ENCODE measurements at regions not wholly inside any gene's neighbourhood (a gene's known extent, or its start where the extent isn't known, plus 50 kb on each side); places are given as distances from the start of the nearest gene placed in this dataset.

- Histone ChIP-seq H3K36me3 (ENCODE audit: control insufficient read depth in 2 of 2, insufficient read depth in 2 of 2, low read length in 2 of 2) (no peaks in the 10 kb centered on the region), H3K4me3 (ENCODE audit: low read length in 2 of 2) (peak overlapping the region in 1 of 2 donors; percentile 59), H3K9ac (ENCODE audit: low read length in 2 of 2) (peak overlapping the region; percentile 20 to 69), H3K4me1 (ENCODE audit: control insufficient read depth, insufficient read depth, low read length) (peaks cover 59% of the 10 kb centered on the region), H3K9me3 (ENCODE audit: control insufficient read depth in 2 of 2, low read length in 2 of 2) (no peaks in the 10 kb centered on the region), H3K27me3 (ENCODE audit: control insufficient read depth in 1 of 2, insufficient read depth in 2 of 2, low read length in 2 of 2) (no peaks in the 10 kb centered on the region), H3K27ac (ENCODE audit: low read length) (peak overlapping the region; percentile 89)
These were observed 166.2 kb downstream of the TOMM20 start for GRCh38 chr1:234962340-234962989.

- H3K9me3 ChIP-seq (ENCODE audit: control insufficient read depth in 2 of 2, low read length in 2 of 2): no peaks in the 10 kb centered on the region
- peak overlapping the region in 1 of 2 donors; percentile 59 for H3K4me3 ChIP-seq (ENCODE audit: low read length in 2 of 2)
- H3K4me1 ChIP-seq (ENCODE audit: control insufficient read depth, insufficient read depth, low read length): peaks cover 67% of the 10 kb centered on the region
- H3K27me3 ChIP-seq (ENCODE audit: control insufficient read depth in 1 of 2, insufficient read depth in 2 of 2, low read length in 2 of 2): no peaks in the 10 kb centered on the region
- H3K36me3 ChIP-seq (ENCODE audit: control insufficient read depth in 2 of 2, insufficient read depth in 2 of 2, low read length in 2 of 2): no peaks in the 10 kb centered on the region
- H3K9ac ChIP-seq (ENCODE audit: low read length in 2 of 2): peak overlapping the region; percentile 20 to 69
- peak overlapping the region; percentile 89 for H3K27ac ChIP-seq (ENCODE audit: low read length)
These were observed 166.9 kb downstream of the TOMM20 start for GRCh38 chr1:234961456-234962339.

GRCh38 chr1:234960722-234961455 lies 167.7 kb downstream of the TOMM20 start:
- H3K27ac ChIP-seq (ENCODE audit: low read length): peak overlapping the region; percentile 89
- no peak overlapping the region for H3K4me3 ChIP-seq (ENCODE audit: low read length in 2 of 2)
- no peaks in the 10 kb centered on the region for H3K9me3 ChIP-seq (ENCODE audit: control insufficient read depth in 2 of 2, low read length in 2 of 2)
- H3K27me3 ChIP-seq (ENCODE audit: control insufficient read depth in 1 of 2, insufficient read depth in 2 of 2, low read length in 2 of 2): no peaks in the 10 kb centered on the region
- H3K36me3 ChIP-seq (ENCODE audit: control insufficient read depth in 2 of 2, insufficient read depth in 2 of 2, low read length in 2 of 2): no peaks in the 10 kb centered on the region
- peaks cover 69% of the 10 kb centered on the region for H3K4me1 ChIP-seq (ENCODE audit: control insufficient read depth, insufficient read depth, low read length)
- no peak overlapping the region for H3K9ac ChIP-seq (ENCODE audit: low read length in 2 of 2)

- no peaks in the 10 kb centered on the region for H3K36me3 ChIP-seq (ENCODE audit: control insufficient read depth in 2 of 2, insufficient read depth in 2 of 2, low read length in 2 of 2)
- no peaks in the 10 kb centered on the region for H3K9me3 ChIP-seq (ENCODE audit: control insufficient read depth in 2 of 2, low read length in 2 of 2)
- H3K9ac ChIP-seq (ENCODE audit: low read length in 2 of 2): no peak overlapping the region
- H3K27me3 ChIP-seq (ENCODE audit: control insufficient read depth in 1 of 2, insufficient read depth in 2 of 2, low read length in 2 of 2): no peaks in the 10 kb centered on the region
- no peak overlapping the region for H3K4me3 ChIP-seq (ENCODE audit: low read length in 2 of 2)
- H3K27ac ChIP-seq (ENCODE audit: low read length): peak overlapping the region; percentile 86
- peaks cover 62% of the 10 kb centered on the region for H3K4me1 ChIP-seq (ENCODE audit: control insufficient read depth, insufficient read depth, low read length)
These were observed 169.7 kb downstream of the TOMM20 start for GRCh38 chr1:234958706-234959657.

- Histone ChIP-seq H3K27me3 (ENCODE audit: control insufficient read depth in 1 of 2, insufficient read depth in 2 of 2, low read length in 2 of 2) (no peaks in the 10 kb centered on the region), H3K4me1 (ENCODE audit: control insufficient read depth, insufficient read depth, low read length) (peaks cover 54% of the 10 kb centered on the region), H3K27ac (ENCODE audit: low read length) (peak overlapping the region; percentile 86), H3K9me3 (ENCODE audit: control insufficient read depth in 2 of 2, low read length in 2 of 2) (no peaks in the 10 kb centered on the region), H3K9ac (ENCODE audit: low read length in 2 of 2) (peak overlapping the region; percentile 46 to 58), H3K4me3 (ENCODE audit: low read length in 2 of 2) (peak overlapping the region in 1 of 2 donors; percentile 8), H3K36me3 (ENCODE audit: control insufficient read depth in 2 of 2, insufficient read depth in 2 of 2, low read length in 2 of 2) (no peaks in the 10 kb centered on the region)
These were observed 170.5 kb downstream of the TOMM20 start for GRCh38 chr1:234958066-234958705.

GRCh38 chr1:234957330-234958065 lies 171.1 kb downstream of the TOMM20 start:
- Histone ChIP-seq H3K4me1 (ENCODE audit: control insufficient read depth, insufficient read depth, low read length) (peaks cover 49% of the 10 kb centered on the region), H3K9me3 (ENCODE audit: control insufficient read depth in 2 of 2, low read length in 2 of 2) (no peaks in the 10 kb centered on the region), H3K9ac (ENCODE audit: low read length in 2 of 2) (peak overlapping the region; percentile 46 to 58), H3K4me3 (ENCODE audit: low read length in 2 of 2) (peak overlapping the region in 1 of 2 donors; percentile 14), H3K27ac (ENCODE audit: low read length) (peak overlapping the region; percentile 86), H3K36me3 (ENCODE audit: control insufficient read depth in 2 of 2, insufficient read depth in 2 of 2, low read length in 2 of 2) (no peaks in the 10 kb centered on the region), H3K27me3 (ENCODE audit: control insufficient read depth in 1 of 2, insufficient read depth in 2 of 2, low read length in 2 of 2) (no peaks in the 10 kb centered on the region)

- H3K36me3 ChIP-seq (ENCODE audit: control insufficient read depth in 2 of 2, insufficient read depth in 2 of 2, low read length in 2 of 2): no peaks in the 10 kb centered on the region
- H3K4me1 ChIP-seq (ENCODE audit: control insufficient read depth, insufficient read depth, low read length): peaks cover 42% of the 10 kb centered on the region
- peak overlapping the region; percentile 86 for H3K27ac ChIP-seq (ENCODE audit: low read length)
These were observed 171.8 kb downstream of the TOMM20 start for GRCh38 chr1:234956821-234957329.

GRCh38 chr1:234955107-234955731 lies 173.4 kb downstream of the TOMM20 start:
- Histone ChIP-seq H3K4me1 (ENCODE audit: control insufficient read depth, insufficient read depth, low read length) (peaks cover 30% of the 10 kb centered on the region), H3K36me3 (ENCODE audit: control insufficient read depth in 2 of 2, insufficient read depth in 2 of 2, low read length in 2 of 2) (no peaks in the 10 kb centered on the region), H3K9me3 (ENCODE audit: control insufficient read depth in 2 of 2, low read length in 2 of 2) (no peaks in the 10 kb centered on the region), H3K27ac (ENCODE audit: low read length) (peak overlapping the region; percentile 31), H3K27me3 (ENCODE audit: control insufficient read depth in 1 of 2, insufficient read depth in 2 of 2, low read length in 2 of 2) (no peaks in the 10 kb centered on the region), H3K9ac (ENCODE audit: low read length in 2 of 2) (peak overlapping the region in 1 of 2 donors; percentile 22), H3K4me3 (ENCODE audit: low read length in 2 of 2) (no peak overlapping the region)

More at GRCh38 chr1:234956821-234957329, 171.8 kb downstream of the TOMM20 start:
- Histone ChIP-seq H3K9me3 (ENCODE audit: control insufficient read depth in 2 of 2, low read length in 2 of 2) (no peaks in the 10 kb centered on the region), H3K9ac (ENCODE audit: low read length in 2 of 2) (peak overlapping the region; percentile 29 to 46), H3K4me3 (ENCODE audit: low read length in 2 of 2) (no peak overlapping the region), H3K27me3 (ENCODE audit: control insufficient read depth in 1 of 2, insufficient read depth in 2 of 2, low read length in 2 of 2) (no peaks in the 10 kb centered on the region)

- Histone ChIP-seq H3K27ac (ENCODE audit: low read length) (peak overlapping the region; percentile 31), H3K4me3 (ENCODE audit: low read length in 2 of 2) (no peak overlapping the region)
These were observed 174.0 kb downstream of the TOMM20 start for GRCh38 chr1:234954613-234955012.

More at GRCh38 chr1:234954613-234955012, 174.0 kb downstream of the TOMM20 start:
- Histone ChIP-seq H3K36me3 (ENCODE audit: control insufficient read depth in 2 of 2, insufficient read depth in 2 of 2, low read length in 2 of 2) (no peaks in the 10 kb centered on the region), H3K4me1 (ENCODE audit: control insufficient read depth, insufficient read depth, low read length) (peaks cover 30% of the 10 kb centered on the region), H3K9ac (ENCODE audit: low read length in 2 of 2) (peak overlapping the region in 1 of 2 donors; percentile 22), H3K27me3 (ENCODE audit: control insufficient read depth in 1 of 2, insufficient read depth in 2 of 2, low read length in 2 of 2) (no peaks in the 10 kb centered on the region), H3K9me3 (ENCODE audit: control insufficient read depth in 2 of 2, low read length in 2 of 2) (no peaks in the 10 kb centered on the region)
